ENCODE measurements at regions not wholly inside any gene's neighbourhood (a gene's known extent, or its start where the extent isn't known, plus 50 kb on each side); places are given as distances from the start of the nearest gene placed in this dataset.

DNA sequence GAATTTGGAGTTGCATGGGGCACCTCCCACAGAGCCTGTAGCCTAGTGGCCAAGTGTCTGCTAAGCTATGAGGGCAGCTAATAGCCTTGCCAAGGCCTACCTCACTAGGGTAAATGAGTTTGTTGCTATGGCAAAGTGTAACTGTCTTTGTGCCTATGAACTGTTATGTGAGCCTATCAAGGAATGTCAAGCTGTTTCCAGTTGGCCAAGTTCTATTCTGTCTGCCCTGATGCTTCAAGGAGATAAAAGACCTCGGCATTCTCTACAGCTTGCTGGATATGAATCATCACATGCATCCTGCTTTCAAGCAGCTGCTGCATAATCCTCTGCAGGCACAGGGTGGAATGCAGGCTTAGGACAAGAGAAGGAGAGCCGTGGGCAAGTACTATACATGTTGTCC lies 69.8 kb upstream of the CCDC112 start:
- H3K4me1 ChIP-seq (ENCODE audit: insufficient read depth), result no peaks in the 10 kb centered on the region
- intact Hi-C loops (cut with DNase I), result no loop called here
- no peaks in the 10 kb centered on the region for H3K36me3 ChIP-seq
- H3K27me3 ChIP-seq, result no peaks in the 10 kb centered on the region
- no peak for DNase-seq
- H3K9me3 ChIP-seq, result no peaks in the 10 kb centered on the region
- WGBS, 3 donors, result 39 to 45% (median 40%) methylated on average over 2 of the region's 2 CpGs
- no peak overlapping the region for H3K27ac ChIP-seq
- H3K4me3 ChIP-seq, result no peak overlapping the region
- TF ChIP-seq, protein P1, sequence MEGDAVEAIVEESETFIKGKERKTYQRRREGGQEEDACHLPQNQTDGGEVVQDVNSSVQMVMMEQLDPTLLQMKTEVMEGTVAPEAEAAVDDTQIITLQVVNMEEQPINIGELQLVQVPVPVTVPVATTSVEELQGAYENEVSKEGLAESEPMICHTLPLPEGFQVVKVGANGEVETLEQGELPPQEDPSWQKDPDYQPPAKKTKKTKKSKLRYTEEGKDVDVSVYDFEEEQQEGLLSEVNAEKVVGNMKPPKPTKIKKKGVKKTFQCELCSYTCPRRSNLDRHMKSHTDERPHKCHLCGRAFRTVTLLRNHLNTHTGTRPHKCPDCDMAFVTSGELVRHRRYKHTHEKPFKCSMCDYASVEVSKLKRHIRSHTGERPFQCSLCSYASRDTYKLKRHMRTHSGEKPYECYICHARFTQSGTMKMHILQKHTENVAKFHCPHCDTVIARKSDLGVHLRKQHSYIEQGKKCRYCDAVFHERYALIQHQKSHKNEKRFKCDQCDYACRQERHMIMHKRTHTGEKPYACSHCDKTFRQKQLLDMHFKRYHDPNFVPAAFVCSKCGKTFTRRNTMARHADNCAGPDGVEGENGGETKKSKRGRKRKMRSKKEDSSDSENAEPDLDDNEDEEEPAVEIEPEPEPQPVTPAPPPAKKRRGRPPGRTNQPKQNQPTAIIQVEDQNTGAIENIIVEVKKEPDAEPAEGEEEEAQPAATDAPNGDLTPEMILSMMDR (IDR thresholded peaks at IDR 0.05), result no peak
- no peak for TF ChIP-seq EP300 (IDR thresholded peaks at IDR 0.05)
- no peak for TF ChIP-seq POLR2A (IDR thresholded peaks at IDR 0.05)

DNA sequence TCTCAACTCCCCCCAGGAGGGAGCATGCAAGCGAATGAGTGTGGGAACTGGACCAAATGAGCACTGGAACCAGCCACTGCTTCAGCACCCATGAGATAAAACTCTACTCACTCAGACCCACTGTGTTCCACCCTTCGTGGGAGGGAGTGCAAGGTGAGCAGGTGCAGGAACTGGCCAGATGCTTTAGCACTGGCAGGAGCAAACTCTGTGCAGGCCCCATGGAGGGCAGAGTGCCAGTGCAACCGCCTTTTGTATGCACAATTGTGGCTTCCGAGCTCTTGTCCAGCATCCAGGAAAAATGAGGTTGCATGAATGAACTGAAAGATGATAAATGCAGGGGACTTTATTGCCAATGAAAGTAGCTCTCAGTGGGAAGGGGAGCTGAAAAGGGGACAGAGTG lies 67.4 kb upstream of the CCDC112 start:
- intact Hi-C loops (cut with DNase I), result no loop called here
- WGBS, 3 donors, result 80 to 91% (median 90%) methylated on average over 4 of the region's 4 CpGs
- no peaks in the 10 kb centered on the region for H3K9me3 ChIP-seq
- no peaks in the 10 kb centered on the region for H3K36me3 ChIP-seq
- no peaks in the 10 kb centered on the region for H3K4me1 ChIP-seq (ENCODE audit: insufficient read depth)
- no peak overlapping the region for H3K27ac ChIP-seq
- H3K27me3 ChIP-seq, result no peaks in the 10 kb centered on the region
- no peak overlapping the region for H3K4me3 ChIP-seq
- TF ChIP-seq, protein P1 (IDR thresholded peaks at IDR 0.05), result no peak
- TF ChIP-seq POLR2A (IDR thresholded peaks at IDR 0.05) (no peak), EP300 (IDR thresholded peaks at IDR 0.05) (no peak)
- DNase-seq, result no peak

DNA sequence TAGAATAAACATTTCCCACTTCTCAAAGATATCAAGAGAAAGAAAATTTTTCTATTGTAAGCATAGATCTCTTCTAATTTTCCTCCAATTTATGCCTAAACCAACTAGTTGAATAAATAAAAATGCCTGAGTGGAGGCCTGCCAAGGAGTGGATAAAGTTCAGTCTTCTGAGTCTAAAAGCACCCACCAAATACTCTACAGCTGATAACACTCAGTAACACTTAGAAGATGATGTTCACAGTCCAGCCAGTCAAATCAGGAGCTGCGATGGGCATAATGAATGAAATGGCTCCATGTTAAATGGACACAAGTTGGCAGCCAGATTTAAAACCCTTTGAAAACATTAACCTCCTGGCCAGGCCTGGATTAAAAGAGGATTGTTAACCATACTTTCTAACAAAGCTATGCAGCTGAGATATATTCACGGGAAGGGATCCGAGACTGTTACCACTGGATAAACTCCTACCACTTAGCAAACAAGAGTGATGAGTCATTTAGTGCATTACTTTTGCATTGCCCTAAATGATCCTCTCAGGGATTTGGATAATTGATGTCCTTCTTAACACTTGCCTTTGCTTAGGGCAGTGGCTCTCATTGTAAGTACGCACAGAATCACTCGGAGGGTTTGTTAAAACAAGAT lies 63.7 kb upstream of the CCDC112 start:
- Histone ChIP-seq H3K9me3 (no peaks in the 10 kb centered on the region), H3K27me3 (no peaks in the 10 kb centered on the region), H3K36me3 (no peaks in the 10 kb centered on the region), H3K27ac (no peak overlapping the region), H3K4me1 (ENCODE audit: insufficient read depth) (no peaks in the 10 kb centered on the region), H3K4me3 (no peak overlapping the region)
- intact Hi-C loops (cut with DNase I), result no loop called here
- TF ChIP-seq, protein P1 (IDR thresholded peaks at IDR 0.05), result no peak
- TF ChIP-seq POLR2A (IDR thresholded peaks at IDR 0.05), result no peak
- no peak for TF ChIP-seq EP300 (IDR thresholded peaks at IDR 0.05)
- WGBS, 3 donors, result 57 to 72% (median 60%) methylated on average over 5 of the region's 5 CpGs
- DNase-seq, result no peak

DNA sequence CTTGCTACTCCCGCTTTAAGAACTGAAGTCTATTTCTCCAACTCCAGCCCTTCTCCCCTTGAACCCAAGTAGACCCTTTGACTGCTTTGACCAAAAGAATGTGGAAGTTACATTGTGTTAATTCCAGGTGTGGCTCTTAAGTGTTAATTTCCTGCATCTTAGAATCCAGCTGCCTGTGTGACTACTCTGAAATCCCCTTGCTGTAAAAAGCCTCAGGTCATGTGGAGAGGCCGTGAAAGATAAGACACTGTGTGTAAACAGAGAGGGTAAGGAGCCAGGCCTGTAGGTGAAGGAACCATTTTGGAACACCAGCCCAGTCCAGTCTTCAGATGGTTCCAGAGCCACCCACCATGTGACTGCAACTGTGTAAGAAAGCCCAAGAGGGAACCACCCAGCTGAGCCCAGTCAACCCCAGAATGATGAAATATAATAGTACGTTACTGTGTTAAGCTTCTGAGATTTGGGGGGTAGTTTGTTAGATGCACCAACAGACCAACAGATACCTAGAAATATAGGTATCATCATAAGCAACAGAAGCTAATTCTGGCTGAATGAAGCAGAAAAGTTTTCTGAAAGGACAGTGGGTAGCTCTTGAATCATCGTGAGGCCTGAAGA lies 59.4 kb upstream of the CCDC112 start:
- no peak overlapping the region for H3K4me3 ChIP-seq
- DNase-seq, result no peak
- intact Hi-C loops (cut with DNase I), result no loop called here
- 85 to 90% (median 85%) methylated on average over 4 of the region's 4 CpGs for WGBS, 3 donors
- H3K27me3 ChIP-seq, result no peaks in the 10 kb centered on the region
- no peaks in the 10 kb centered on the region for H3K9me3 ChIP-seq
- H3K27ac ChIP-seq, result no peak overlapping the region
- no peaks in the 10 kb centered on the region for H3K36me3 ChIP-seq
- no peak for TF ChIP-seq POLR2A (IDR thresholded peaks at IDR 0.05)
- TF ChIP-seq, protein P1 (IDR thresholded peaks at IDR 0.05), result no peak
- no peak for TF ChIP-seq EP300 (IDR thresholded peaks at IDR 0.05)
- no peaks in the 10 kb centered on the region for H3K4me1 ChIP-seq (ENCODE audit: insufficient read depth)

Measured in ovary (tissue), 7 donors.